ENCODE measurements at regions not wholly inside any gene's neighbourhood (a gene's known extent, or its start where the extent isn't known, plus 50 kb on each side); places are given as distances from the start of the nearest gene placed in this dataset.
A peak's percentile ranks its signal among the peaks of the same experiment; 100 is the strongest.
"Not testable (repeated sequence)": the region's sequence is repeated elsewhere in the genome, so short reads cannot be mapped to it uniquely, and the experiment has no call there.

GRCh38 chr16:29250469-29250868 is 156.0 kb downstream of the NPIPB11 start:
- H3K27ac ChIP-seq (ENCODE audit: insufficient read depth in 1 of 2, low read depth in 1 of 2, low read length in 2 of 2, poor library complexity in 1 of 2, severe bottlenecking in 2 of 2); DNase-seq; H3K4me1 ChIP-seq (ENCODE audit: control extremely low read depth in 1 of 4, control insufficient read depth in 4 of 4, insufficient read depth in 4 of 4, low read length in 3 of 4); H3K4me3 ChIP-seq (ENCODE audit: control insufficient read depth in 1 of 7, extremely low read depth in 1 of 7, insufficient read depth in 4 of 7, low read depth in 2 of 7, low read length in 6 of 7); H3K27me3 ChIP-seq (replicated peaks in 2 of 5; ENCODE audit: control insufficient read depth in 4 of 5, insufficient read depth in 5 of 5, low read length in 4 of 5); H3K9me3 ChIP-seq (ENCODE audit: control extremely low read depth in 1 of 5, control insufficient read depth in 4 of 5, insufficient read depth in 2 of 5, low read depth in 1 of 5, low read length in 4 of 5); CTCF ChIA-PET: not testable (repeated sequence)
- POLR2A ChIA-PET = interaction anchor here (0.6 kb wide), 1 partner anchor 1279 kb away, joined by 10 read pairs; no protein-coding TSS in a partner anchor
- 95% methylated on average over 3 of the region's 3 CpGs for WGBS (ENCODE audit: insufficient coverage)
- H3K36me3 ChIP-seq (ENCODE audit: control insufficient read depth in 4 of 4, insufficient read depth in 4 of 4, low read length in 3 of 4) = peaks cover 0 to 10% (median 4%) of the 10 kb centered on the region in 4 experiments

GRCh38 chr16:29248940-29249318 is 157.6 kb downstream of the NPIPB11 start:
- H3K4me3 ChIP-seq (ENCODE audit: control insufficient read depth in 1 of 7, extremely low read depth in 1 of 7, insufficient read depth in 4 of 7, low read depth in 2 of 7, low read length in 6 of 7); H3K27ac ChIP-seq (ENCODE audit: insufficient read depth in 1 of 2, low read depth in 1 of 2, low read length in 2 of 2, poor library complexity in 1 of 2, severe bottlenecking in 2 of 2); POLR2A ChIA-PET; H3K9me3 ChIP-seq (ENCODE audit: control extremely low read depth in 1 of 5, control insufficient read depth in 4 of 5, insufficient read depth in 2 of 5, low read depth in 1 of 5, low read length in 4 of 5); H3K4me1 ChIP-seq (ENCODE audit: control extremely low read depth in 1 of 4, control insufficient read depth in 4 of 4, insufficient read depth in 4 of 4, low read length in 3 of 4); H3K27me3 ChIP-seq (replicated peaks in 2 of 5; ENCODE audit: control insufficient read depth in 4 of 5, insufficient read depth in 5 of 5, low read length in 4 of 5); DNase-seq; CTCF ChIA-PET: not testable (repeated sequence)
- peaks cover 0 to 10% (median 4%) of the 10 kb centered on the region in 4 experiments for H3K36me3 ChIP-seq (ENCODE audit: control insufficient read depth in 4 of 4, insufficient read depth in 4 of 4, low read length in 3 of 4)
- WGBS (ENCODE audit: insufficient coverage) = 92% methylated on average over 8 of the region's 8 CpGs

GRCh38 chr16:29248306-29248939 is 158.1 kb downstream of the NPIPB11 start:
- H3K27ac ChIP-seq (ENCODE audit: insufficient read depth in 1 of 2, low read depth in 1 of 2, low read length in 2 of 2, poor library complexity in 1 of 2, severe bottlenecking in 2 of 2); H3K4me3 ChIP-seq (ENCODE audit: control insufficient read depth in 1 of 7, extremely low read depth in 1 of 7, insufficient read depth in 4 of 7, low read depth in 2 of 7, low read length in 6 of 7); H3K9me3 ChIP-seq (ENCODE audit: control extremely low read depth in 1 of 5, control insufficient read depth in 4 of 5, insufficient read depth in 2 of 5, low read depth in 1 of 5, low read length in 4 of 5); CTCF ChIA-PET; H3K27me3 ChIP-seq (replicated peaks in 2 of 5; ENCODE audit: control insufficient read depth in 4 of 5, insufficient read depth in 5 of 5, low read length in 4 of 5); POLR2A ChIA-PET; H3K4me1 ChIP-seq (ENCODE audit: control extremely low read depth in 1 of 4, control insufficient read depth in 4 of 4, insufficient read depth in 4 of 4, low read length in 3 of 4): not testable (repeated sequence)
- peaks cover 0 to 10% (median 3%) of the 10 kb centered on the region in 4 experiments for H3K36me3 ChIP-seq (ENCODE audit: control insufficient read depth in 4 of 4, insufficient read depth in 4 of 4, low read length in 3 of 4)
- DNase-seq = peak; percentile 13 to 67 (median 30)
- WGBS (ENCODE audit: insufficient coverage) = 48% methylated on average over 12 of the region's 18 CpGs

GRCh38 chr16:29246091-29246490 is 160.4 kb downstream of the NPIPB11 start:
- H3K9me3 ChIP-seq (ENCODE audit: control extremely low read depth in 1 of 5, control insufficient read depth in 4 of 5, insufficient read depth in 2 of 5, low read depth in 1 of 5, low read length in 4 of 5); H3K4me3 ChIP-seq (ENCODE audit: control insufficient read depth in 1 of 7, extremely low read depth in 1 of 7, insufficient read depth in 4 of 7, low read depth in 2 of 7, low read length in 6 of 7); POLR2A ChIA-PET; H3K4me1 ChIP-seq (ENCODE audit: control extremely low read depth in 1 of 4, control insufficient read depth in 4 of 4, insufficient read depth in 4 of 4, low read length in 3 of 4); DNase-seq; H3K27me3 ChIP-seq (replicated peaks in 2 of 5; ENCODE audit: control insufficient read depth in 4 of 5, insufficient read depth in 5 of 5, low read length in 4 of 5); H3K27ac ChIP-seq (ENCODE audit: insufficient read depth in 1 of 2, low read depth in 1 of 2, low read length in 2 of 2, poor library complexity in 1 of 2, severe bottlenecking in 2 of 2); H3K36me3 ChIP-seq (ENCODE audit: control insufficient read depth in 4 of 4, insufficient read depth in 4 of 4, low read length in 3 of 4); CTCF ChIA-PET: not testable (repeated sequence)
- WGBS (ENCODE audit: insufficient coverage) = no CpG with 5 or more reads among the region's 5 CpGs

- CTCF ChIA-PET = no interaction called here
- Histone ChIP-seq H3K27ac (ENCODE audit: insufficient read depth in 1 of 2, low read depth in 1 of 2, low read length in 2 of 2, poor library complexity in 1 of 2, severe bottlenecking in 2 of 2) (no peak overlapping the region), H3K4me1 (ENCODE audit: control extremely low read depth in 1 of 4, control insufficient read depth in 4 of 4, insufficient read depth in 4 of 4, low read length in 3 of 4) (no peaks in the 10 kb centered on the region), H3K4me3 (ENCODE audit: control insufficient read depth in 1 of 7, extremely low read depth in 1 of 7, insufficient read depth in 4 of 7, low read depth in 2 of 7, low read length in 6 of 7) (no peak overlapping the region), H3K9me3 (ENCODE audit: control extremely low read depth in 1 of 5, control insufficient read depth in 4 of 5, insufficient read depth in 2 of 5, low read depth in 1 of 5, low read length in 4 of 5) (no peaks in the 10 kb centered on the region), H3K27me3 (replicated peaks in 2 of 5; ENCODE audit: control insufficient read depth in 4 of 5, insufficient read depth in 5 of 5, low read length in 4 of 5) (no peaks in the 10 kb centered on the region), H3K36me3 (ENCODE audit: control insufficient read depth in 4 of 4, insufficient read depth in 4 of 4, low read length in 3 of 4) (no peaks in the 10 kb centered on the region)
- 95% methylated on average over 5 of the region's 7 CpGs for WGBS (ENCODE audit: insufficient coverage)
- POLR2A ChIA-PET = no interaction called here
- no peak for DNase-seq
Measured at GRCh38 chr16:29237971-29238370, 168.5 kb downstream of the NPIPB11 start.

GRCh38 chr16:29237495-29237894 is 169.0 kb downstream of the NPIPB11 start:
- H3K9me3 ChIP-seq (ENCODE audit: control extremely low read depth in 1 of 5, control insufficient read depth in 4 of 5, insufficient read depth in 2 of 5, low read depth in 1 of 5, low read length in 4 of 5); H3K4me3 ChIP-seq (ENCODE audit: control insufficient read depth in 1 of 7, extremely low read depth in 1 of 7, insufficient read depth in 4 of 7, low read depth in 2 of 7, low read length in 6 of 7); POLR2A ChIA-PET; DNase-seq; H3K36me3 ChIP-seq (ENCODE audit: control insufficient read depth in 4 of 4, insufficient read depth in 4 of 4, low read length in 3 of 4); CTCF ChIA-PET; H3K4me1 ChIP-seq (ENCODE audit: control extremely low read depth in 1 of 4, control insufficient read depth in 4 of 4, insufficient read depth in 4 of 4, low read length in 3 of 4); H3K27ac ChIP-seq (ENCODE audit: insufficient read depth in 1 of 2, low read depth in 1 of 2, low read length in 2 of 2, poor library complexity in 1 of 2, severe bottlenecking in 2 of 2); H3K27me3 ChIP-seq (replicated peaks in 2 of 5; ENCODE audit: control insufficient read depth in 4 of 5, insufficient read depth in 5 of 5, low read length in 4 of 5): not testable (repeated sequence)
- WGBS (ENCODE audit: insufficient coverage) = 94% methylated on average over 3 of the region's 15 CpGs

GRCh38 chr16:29237023-29237422 is 169.5 kb downstream of the NPIPB11 start:
- H3K36me3 ChIP-seq (ENCODE audit: control insufficient read depth in 4 of 4, insufficient read depth in 4 of 4, low read length in 3 of 4); H3K9me3 ChIP-seq (ENCODE audit: control extremely low read depth in 1 of 5, control insufficient read depth in 4 of 5, insufficient read depth in 2 of 5, low read depth in 1 of 5, low read length in 4 of 5); POLR2A ChIA-PET; CTCF ChIA-PET; H3K27ac ChIP-seq (ENCODE audit: insufficient read depth in 1 of 2, low read depth in 1 of 2, low read length in 2 of 2, poor library complexity in 1 of 2, severe bottlenecking in 2 of 2); DNase-seq; H3K4me1 ChIP-seq (ENCODE audit: control extremely low read depth in 1 of 4, control insufficient read depth in 4 of 4, insufficient read depth in 4 of 4, low read length in 3 of 4); H3K4me3 ChIP-seq (ENCODE audit: control insufficient read depth in 1 of 7, extremely low read depth in 1 of 7, insufficient read depth in 4 of 7, low read depth in 2 of 7, low read length in 6 of 7); H3K27me3 ChIP-seq (replicated peaks in 2 of 5; ENCODE audit: control insufficient read depth in 4 of 5, insufficient read depth in 5 of 5, low read length in 4 of 5): not testable (repeated sequence)
- WGBS (ENCODE audit: insufficient coverage) = 89% methylated on average over 5 of the region's 30 CpGs

Measured in common myeloid progenitor, CD34-positive (primary cell).